ENCODE measurements at regions not wholly inside any gene's neighbourhood (a gene's known extent, or its start where the extent isn't known, plus 50 kb on each side); places are given as distances from the start of the nearest gene placed in this dataset.

DNA sequence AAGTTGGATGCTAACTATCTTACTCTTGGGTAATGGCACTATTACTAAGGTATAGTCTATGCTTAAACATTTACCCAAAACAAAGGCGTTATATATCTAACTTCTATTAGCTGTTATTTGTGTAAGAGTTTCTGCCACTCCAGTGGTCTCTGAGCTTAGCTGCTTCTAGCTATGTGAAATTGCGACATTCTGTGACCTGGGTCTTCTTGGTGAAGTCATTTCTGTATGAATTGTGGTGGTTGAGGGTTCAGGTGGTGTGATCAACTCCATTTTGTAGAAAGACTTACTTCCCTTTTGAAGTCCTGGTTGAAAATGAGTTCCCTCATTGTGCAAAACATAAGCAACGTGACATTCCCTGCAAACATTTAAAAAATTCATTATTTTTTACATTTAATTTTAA lies 221.6 kb downstream of the PIK3C3 start:
- H3K27me3 Mint-ChIP-seq (ENCODE audit: low read depth): no peaks in the 10 kb centered on the region
- intact Hi-C loops (cut with micrococcal nuclease): no loop called here
- H3K36me3 Mint-ChIP-seq (ENCODE audit: low read depth): no peaks in the 10 kb centered on the region
- H3K27ac Mint-ChIP-seq: no peak overlapping the region
- H3K9me3 Mint-ChIP-seq: no peaks in the 10 kb centered on the region
- no peak for DNase-seq
- H3K4me3 Mint-ChIP-seq: no peak overlapping the region
- CTCF ChIA-PET: interaction anchor here (0.5 kb wide), 1 partner anchor 1387 kb away, joined by 4 read pairs; no protein-coding TSS in a partner anchor
- H3K4me1 Mint-ChIP-seq (ENCODE audit: low read depth): no peaks in the 10 kb centered on the region

DNA sequence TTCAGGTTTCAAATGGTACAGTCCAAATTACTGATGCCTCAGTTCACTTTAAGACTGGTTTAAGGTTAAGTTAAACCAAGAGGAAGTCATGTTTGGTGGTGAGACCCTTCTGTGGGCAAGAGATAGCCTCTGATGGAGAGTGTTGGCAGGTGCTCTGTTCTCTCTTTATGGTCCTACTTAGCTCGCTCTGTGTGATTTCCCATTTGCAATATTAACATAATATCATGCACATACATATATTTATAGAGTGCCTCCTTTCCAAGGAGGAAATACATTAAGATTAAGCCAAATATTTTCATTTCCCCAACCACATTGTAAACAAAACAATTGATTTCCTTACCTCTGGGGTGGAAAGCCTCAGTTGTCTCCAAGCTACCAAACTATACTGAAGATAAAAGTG lies 222.4 kb downstream of the PIK3C3 start:
- CTCF ChIA-PET: no interaction called here
- no peak for DNase-seq
- Mint-ChIP-seq H3K4me1 (ENCODE audit: low read depth) (no peaks in the 10 kb centered on the region), H3K27me3 (ENCODE audit: low read depth) (no peaks in the 10 kb centered on the region), H3K9me3 (no peaks in the 10 kb centered on the region), H3K36me3 (ENCODE audit: low read depth) (no peaks in the 10 kb centered on the region), H3K4me3 (no peak overlapping the region), H3K27ac (no peak overlapping the region)
- intact Hi-C loops (cut with micrococcal nuclease): no loop called here

DNA sequence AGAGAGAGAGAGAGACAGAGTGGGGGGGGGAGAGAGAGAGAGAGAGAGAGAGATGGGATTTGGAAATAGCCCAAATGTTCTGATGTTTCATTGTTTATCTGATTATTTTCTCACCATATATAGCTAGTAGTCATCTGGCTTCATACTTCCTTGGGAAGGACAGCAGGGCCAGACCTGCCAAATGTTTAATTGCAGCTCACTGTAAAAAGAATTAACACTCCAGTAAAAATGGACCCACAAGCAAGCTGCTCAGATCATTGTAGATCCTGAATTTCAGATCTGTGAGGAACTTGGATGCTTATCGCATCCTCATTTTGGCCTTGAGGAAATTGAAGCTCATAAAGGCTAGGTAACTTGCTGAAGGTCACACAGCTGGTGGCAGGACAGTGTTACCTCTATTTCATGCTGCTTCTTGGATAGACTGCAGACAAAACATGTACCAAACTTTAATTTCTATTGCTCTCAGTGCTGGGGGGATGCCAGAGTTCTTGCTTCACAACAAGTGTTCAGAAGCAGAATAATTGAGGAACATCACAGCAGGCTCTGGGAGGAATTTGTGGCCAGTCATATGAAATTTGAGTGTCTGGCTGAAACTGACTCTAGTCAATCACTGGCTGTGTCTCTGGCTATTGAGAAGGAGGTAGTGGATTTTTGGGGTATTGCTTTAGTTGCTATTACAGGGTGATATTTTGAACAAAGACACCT lies 223.5 kb downstream of the PIK3C3 start:
- H3K36me3 Mint-ChIP-seq (ENCODE audit: low read depth): no peaks in the 10 kb centered on the region
- no peak for DNase-seq
- H3K9me3 Mint-ChIP-seq: no peaks in the 10 kb centered on the region
- H3K4me1 Mint-ChIP-seq (ENCODE audit: low read depth): no peaks in the 10 kb centered on the region
- no peak overlapping the region for H3K4me3 Mint-ChIP-seq
- H3K27me3 Mint-ChIP-seq (ENCODE audit: low read depth): no peaks in the 10 kb centered on the region
- CTCF ChIA-PET: no interaction called here
- H3K27ac Mint-ChIP-seq: no peak overlapping the region
- intact Hi-C loops (cut with micrococcal nuclease): no loop called here

DNA sequence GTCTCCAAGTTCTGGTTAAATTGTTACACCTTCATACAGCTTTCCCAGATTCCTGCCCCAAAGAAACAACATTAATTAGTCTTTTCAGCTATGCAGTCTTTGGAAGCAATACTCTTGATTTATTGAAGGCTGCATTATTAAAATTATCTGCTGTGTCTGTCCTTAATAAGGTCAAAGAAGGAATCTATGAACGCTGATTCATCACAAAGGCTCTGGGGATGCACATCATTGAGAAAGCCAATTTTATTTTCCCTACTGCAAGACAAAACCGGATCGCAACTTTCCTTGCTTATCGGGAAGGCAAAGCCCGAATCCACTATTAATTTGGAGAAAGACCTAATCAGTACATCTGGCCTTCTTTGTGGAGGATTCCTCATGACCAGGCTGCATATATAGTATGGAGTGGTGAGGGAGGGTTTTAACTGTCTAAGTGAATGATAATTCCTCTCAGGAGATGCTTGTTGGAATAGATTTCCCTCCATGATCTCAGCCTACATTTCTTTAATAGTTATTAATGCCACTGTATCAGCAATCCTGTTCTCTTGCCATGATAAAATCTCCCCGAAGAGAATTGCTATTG lies 224.6 kb downstream of the PIK3C3 start:
- Mint-ChIP-seq H3K36me3 (ENCODE audit: low read depth) (no peaks in the 10 kb centered on the region), H3K27ac (no peak overlapping the region), H3K4me3 (no peak overlapping the region), H3K27me3 (ENCODE audit: low read depth) (no peaks in the 10 kb centered on the region), H3K9me3 (no peaks in the 10 kb centered on the region), H3K4me1 (ENCODE audit: low read depth) (no peaks in the 10 kb centered on the region)
- CTCF ChIA-PET: no interaction called here
- intact Hi-C loops (cut with micrococcal nuclease): no loop called here
- DNase-seq: no peak

DNA sequence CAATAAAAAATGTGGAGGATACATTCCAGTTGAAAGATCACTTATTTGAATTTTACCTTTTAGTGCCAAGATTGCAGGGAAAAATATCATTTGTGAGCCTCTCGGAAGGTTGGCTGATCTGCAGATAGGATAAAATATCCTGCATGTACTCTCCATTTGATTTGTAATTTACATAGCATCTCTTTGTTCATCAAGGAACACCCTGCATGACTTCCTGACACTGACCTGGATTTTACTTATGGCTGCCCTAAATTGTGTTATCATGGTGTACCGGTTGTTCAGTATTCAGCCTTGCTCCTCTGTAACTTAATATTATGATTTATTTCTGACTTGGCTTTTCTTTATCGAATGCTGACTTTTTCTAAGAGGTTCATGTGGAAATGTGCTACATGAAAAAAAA lies 226.4 kb downstream of the PIK3C3 start:
- Mint-ChIP-seq H3K4me1 (ENCODE audit: low read depth) (no peaks in the 10 kb centered on the region), H3K9me3 (no peaks in the 10 kb centered on the region), H3K27me3 (ENCODE audit: low read depth) (no peaks in the 10 kb centered on the region), H3K36me3 (ENCODE audit: low read depth) (no peaks in the 10 kb centered on the region), H3K27ac (no peak overlapping the region), H3K4me3 (no peak overlapping the region)
- no peak for DNase-seq
- intact Hi-C loops (cut with micrococcal nuclease): no loop called here
- CTCF ChIA-PET: no interaction called here

DNA sequence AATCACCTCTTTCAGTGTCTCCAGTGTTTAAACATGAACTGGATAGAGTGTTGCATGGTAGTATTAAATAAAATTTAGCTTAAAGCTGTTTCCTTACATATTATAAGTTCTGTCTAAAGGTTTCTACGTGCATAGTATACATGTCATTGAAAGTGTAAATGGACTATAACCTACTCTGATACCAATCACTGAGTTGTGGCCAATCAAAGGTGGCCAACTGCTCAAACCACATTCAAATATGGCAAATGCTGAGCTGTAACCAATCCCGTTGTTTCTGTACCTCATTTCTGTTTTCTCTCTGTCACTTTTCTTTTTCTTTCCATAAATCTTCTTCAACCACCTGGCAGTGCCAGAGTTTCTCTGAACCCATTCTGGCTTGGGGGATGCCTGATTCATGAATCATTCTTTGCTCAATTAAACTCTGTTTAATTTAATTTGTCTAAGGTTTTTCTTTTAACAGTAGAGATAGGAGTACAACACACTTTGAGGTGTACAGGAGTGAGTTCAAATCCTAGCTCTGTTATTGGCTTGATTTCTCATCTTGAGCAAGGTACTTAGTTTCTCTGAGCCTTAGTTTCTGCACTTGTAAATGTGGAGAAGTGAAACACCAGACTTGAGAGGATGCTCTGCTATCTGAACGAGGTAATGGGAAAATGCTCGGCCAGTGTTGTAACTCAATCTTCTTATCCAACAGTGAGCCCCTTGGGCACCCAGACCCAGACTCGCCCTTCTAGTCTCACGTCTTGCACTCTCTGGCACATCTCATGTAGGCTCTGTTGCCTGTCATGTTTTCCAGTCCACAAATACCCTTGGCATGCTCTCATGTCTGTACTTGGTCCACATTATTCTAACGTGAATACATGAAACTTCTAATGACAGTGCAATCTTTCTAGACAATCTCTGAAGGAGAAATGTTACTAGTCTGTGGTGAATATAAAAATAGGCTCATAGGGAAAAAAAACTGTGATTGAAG lies 228.0 kb downstream of the PIK3C3 start:
- H3K4me1 Mint-ChIP-seq (ENCODE audit: low read depth): no peaks in the 10 kb centered on the region
- no peak overlapping the region for H3K4me3 Mint-ChIP-seq
- DNase-seq: no peak
- CTCF ChIA-PET: no interaction called here
- H3K27ac Mint-ChIP-seq: no peak overlapping the region
- intact Hi-C loops (cut with micrococcal nuclease): no loop called here
- no peaks in the 10 kb centered on the region for H3K36me3 Mint-ChIP-seq (ENCODE audit: low read depth)
- no peaks in the 10 kb centered on the region for H3K9me3 Mint-ChIP-seq
- no peaks in the 10 kb centered on the region for H3K27me3 Mint-ChIP-seq (ENCODE audit: low read depth)

DNA sequence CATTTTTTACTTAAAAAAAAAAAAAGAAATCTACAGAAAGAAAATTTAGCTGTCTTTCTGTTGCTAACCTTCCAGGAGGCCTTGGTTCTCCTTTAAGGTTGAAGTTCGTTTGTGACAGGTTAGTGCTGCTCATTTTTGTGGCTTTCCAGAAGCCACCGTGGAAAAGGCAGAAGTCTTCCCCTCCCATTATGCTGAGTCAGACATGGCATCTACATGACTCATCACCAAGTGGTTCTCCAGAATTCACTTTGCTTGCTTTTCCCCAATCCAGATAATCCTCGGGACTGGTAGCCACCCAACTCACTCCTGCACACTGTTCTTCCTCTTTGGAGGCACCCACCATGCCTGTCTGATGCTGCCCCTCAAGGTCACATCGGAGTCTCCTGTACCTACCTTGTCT lies 228.7 kb downstream of the PIK3C3 start:
- H3K9me3 Mint-ChIP-seq: no peaks in the 10 kb centered on the region

DNA sequence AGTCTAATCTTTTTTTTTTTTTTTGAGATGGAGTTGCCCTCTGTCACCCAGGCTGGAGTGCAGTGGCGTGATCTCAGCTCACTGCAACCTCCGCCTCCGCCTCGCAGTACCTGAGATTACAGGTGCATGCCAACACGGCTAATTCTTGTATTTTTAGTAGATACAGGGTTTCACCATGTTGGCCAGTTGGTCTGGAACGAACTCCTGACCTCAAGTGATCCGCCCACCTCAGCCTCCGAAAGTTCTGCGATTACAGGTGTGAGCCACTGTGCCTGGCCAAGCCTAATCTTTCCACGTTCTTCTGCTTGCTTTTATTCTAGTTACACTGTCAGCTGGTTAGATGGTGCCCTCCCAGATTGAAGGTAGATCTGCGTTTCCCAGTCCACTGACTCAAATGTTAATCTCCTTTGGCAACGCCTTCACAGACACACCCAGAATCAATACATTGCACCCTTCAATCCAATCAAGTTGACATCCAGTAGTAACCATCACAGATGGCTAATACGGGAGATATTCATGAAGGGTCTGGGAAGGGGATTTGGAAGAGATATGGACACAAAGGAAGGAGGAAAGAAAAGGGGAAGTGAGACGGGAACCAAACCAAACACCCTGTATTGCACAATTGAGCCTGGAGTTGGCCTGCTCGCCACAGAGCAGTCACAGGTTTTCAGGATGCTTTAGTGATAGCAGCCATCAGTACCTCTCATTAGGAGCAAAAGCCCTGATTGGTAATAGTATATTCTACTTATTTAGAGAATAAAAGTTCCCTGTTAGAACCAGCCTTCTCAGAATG lies 229.8 kb downstream of the PIK3C3 start:
- H3K4me1 Mint-ChIP-seq (ENCODE audit: low read depth): no peaks in the 10 kb centered on the region
- H3K27me3 Mint-ChIP-seq (ENCODE audit: low read depth): no peaks in the 10 kb centered on the region
- CTCF ChIA-PET: no interaction called here
- H3K9me3 Mint-ChIP-seq: peaks cover 9% of the 10 kb centered on the region
- no peaks in the 10 kb centered on the region for H3K36me3 Mint-ChIP-seq (ENCODE audit: low read depth)
- intact Hi-C loops (cut with micrococcal nuclease): no loop called here
- no peak overlapping the region for H3K27ac Mint-ChIP-seq
- H3K4me3 Mint-ChIP-seq: no peak overlapping the region
- DNase-seq: no peak

More for the DNA sequence above, 228.7 kb downstream of the PIK3C3 start:
- CTCF ChIA-PET: no interaction called here
- Mint-ChIP-seq H3K36me3 (ENCODE audit: low read depth) (no peaks in the 10 kb centered on the region), H3K27ac (no peak overlapping the region), H3K4me1 (ENCODE audit: low read depth) (no peaks in the 10 kb centered on the region), H3K27me3 (ENCODE audit: low read depth) (no peaks in the 10 kb centered on the region), H3K4me3 (no peak overlapping the region)
- intact Hi-C loops (cut with micrococcal nuclease): no loop called here
- no peak for DNase-seq

DNA sequence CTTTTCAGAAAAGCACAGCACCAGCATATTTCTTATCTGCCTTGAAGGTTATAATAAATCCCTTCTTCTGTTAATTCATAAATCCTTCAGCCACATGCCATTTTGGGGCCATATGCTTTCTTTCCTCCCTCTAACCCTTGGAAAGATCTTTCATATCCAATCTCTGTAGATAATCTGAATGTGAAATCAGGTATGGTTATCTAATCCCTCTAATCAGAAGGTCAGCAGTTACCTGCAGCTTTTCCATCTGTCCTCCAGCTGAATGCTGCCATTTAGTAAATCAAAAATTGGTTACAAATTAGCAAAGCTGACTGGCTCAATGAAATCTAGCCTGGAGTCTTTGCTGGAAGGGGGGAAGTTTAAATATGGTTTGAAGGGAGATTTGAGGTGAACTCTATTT lies 230.5 kb downstream of the PIK3C3 start:
- no peak overlapping the region for H3K4me3 Mint-ChIP-seq
- intact Hi-C loops (cut with micrococcal nuclease): no loop called here
- no peaks in the 10 kb centered on the region for H3K4me1 Mint-ChIP-seq (ENCODE audit: low read depth)
- H3K36me3 Mint-ChIP-seq (ENCODE audit: low read depth): no peaks in the 10 kb centered on the region
- DNase-seq: no peak
- CTCF ChIA-PET: no interaction called here
- peaks cover 10% of the 10 kb centered on the region for H3K9me3 Mint-ChIP-seq
- no peak overlapping the region for H3K27ac Mint-ChIP-seq
- H3K27me3 Mint-ChIP-seq (ENCODE audit: low read depth): no peaks in the 10 kb centered on the region

DNA sequence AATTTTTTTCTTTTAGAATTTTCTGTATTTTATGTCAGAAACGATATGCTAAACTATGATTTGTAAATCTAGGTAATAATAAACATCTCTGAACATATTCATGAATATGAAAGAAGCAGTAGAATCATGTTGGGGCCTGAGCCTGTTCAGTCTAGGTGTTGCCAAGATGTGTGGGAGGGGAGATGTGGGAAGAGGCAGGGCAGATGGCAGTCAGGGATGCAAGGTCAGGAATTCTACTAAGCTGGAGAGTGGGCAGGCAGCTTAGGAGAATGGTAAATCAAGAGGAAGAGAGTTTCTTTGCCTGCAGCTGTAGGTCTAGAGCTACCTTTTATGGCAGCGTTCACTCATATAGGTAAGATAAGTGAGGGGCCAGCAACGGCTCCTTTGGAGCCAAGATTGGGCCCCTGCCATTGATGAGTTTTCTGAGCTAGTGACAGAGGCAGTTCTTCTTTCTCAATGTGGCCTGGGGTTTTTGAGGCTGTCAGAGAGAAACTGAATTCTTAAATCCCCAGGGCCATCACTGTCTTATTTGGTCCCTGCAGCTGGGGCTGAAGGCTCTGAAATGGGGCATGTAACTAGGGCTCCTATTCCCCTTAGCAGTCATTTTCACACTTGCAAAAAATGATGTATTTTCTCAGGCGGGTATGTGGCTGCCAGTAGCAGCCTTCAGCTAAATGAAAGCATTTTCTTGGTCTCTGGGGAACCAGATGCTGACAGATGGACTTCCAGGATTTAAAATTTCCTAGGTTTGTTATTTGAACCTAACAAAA lies 232.8 kb downstream of the PIK3C3 start:
- no peaks in the 10 kb centered on the region for H3K4me1 Mint-ChIP-seq (ENCODE audit: low read depth)
- intact Hi-C loops (cut with micrococcal nuclease): no loop called here
- peaks cover 11% of the 10 kb centered on the region for H3K9me3 Mint-ChIP-seq
- no peaks in the 10 kb centered on the region for H3K27me3 Mint-ChIP-seq (ENCODE audit: low read depth)
- CTCF ChIA-PET: no interaction called here
- no peaks in the 10 kb centered on the region for H3K36me3 Mint-ChIP-seq (ENCODE audit: low read depth)
- H3K4me3 Mint-ChIP-seq: no peak overlapping the region
- no peak overlapping the region for H3K27ac Mint-ChIP-seq
- DNase-seq: no peak

DNA sequence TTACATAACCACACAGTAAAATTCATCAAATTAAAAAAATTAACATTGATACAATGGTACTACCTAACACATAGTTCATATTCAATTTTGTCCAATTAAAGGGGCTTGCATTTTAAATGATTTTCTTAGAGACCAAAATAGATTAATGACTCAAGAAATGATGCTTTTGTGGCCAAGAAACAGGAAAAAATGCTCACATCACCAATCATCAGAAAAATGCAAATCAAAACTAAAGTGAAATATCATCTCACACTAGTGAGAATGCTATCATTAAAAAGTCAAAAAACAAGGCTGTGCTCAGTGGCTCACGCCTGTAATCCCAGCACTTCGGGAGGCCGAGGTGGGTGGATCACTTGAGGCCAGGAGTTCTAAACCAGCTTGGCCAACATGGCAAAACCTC lies 235.6 kb downstream of the PIK3C3 start:
- Mint-ChIP-seq H3K27me3 (ENCODE audit: low read depth) (no peaks in the 10 kb centered on the region), H3K36me3 (ENCODE audit: low read depth) (no peaks in the 10 kb centered on the region), H3K4me1 (ENCODE audit: low read depth) (no peaks in the 10 kb centered on the region), H3K27ac (no peak overlapping the region), H3K9me3 (peaks cover 11% of the 10 kb centered on the region), H3K4me3 (no peak overlapping the region)
- intact Hi-C loops (cut with micrococcal nuclease): no loop called here
- CTCF ChIA-PET: no interaction called here
- no peak for DNase-seq

Measured in activated naive CD4-positive, alpha-beta T cell treated with anti-CD3 and anti-CD28 coated beads for 36 hours (primary cell).